OCI-LY1 (cell line): ENCODE measurements at regions not wholly inside any gene's neighbourhood (a gene's known extent, or its start where the extent isn't known, plus 50 kb on each side); places are given as distances from the start of the nearest gene placed in this dataset.

ENCODE experiments used
- EZH2 ChIP-seq: fragments of 200-600 bp; sonication (generic), shearing (Covaris generic); IDR thresholded peaks from 2 replicates; pipeline ENCODE4 v1.8.0; 2017; ENCODE audit warnings: borderline replicate concordance, mixed run types, mild to moderate bottlenecking, antibody characterized with exemption, low read length, moderate library complexity, mixed read lengths
- TF ChIP-seq, protein P1 (sequence below): fragments of 200-600 bp; sonication (generic), shearing (Covaris generic); IDR thresholded peaks from 2 replicates; pipeline ENCODE4 v1.5.1; 2017; ENCODE audit warnings: mild to moderate bottlenecking, antibody characterized with exemption, low read length, moderate library complexity, mixed read lengths

DNA sequence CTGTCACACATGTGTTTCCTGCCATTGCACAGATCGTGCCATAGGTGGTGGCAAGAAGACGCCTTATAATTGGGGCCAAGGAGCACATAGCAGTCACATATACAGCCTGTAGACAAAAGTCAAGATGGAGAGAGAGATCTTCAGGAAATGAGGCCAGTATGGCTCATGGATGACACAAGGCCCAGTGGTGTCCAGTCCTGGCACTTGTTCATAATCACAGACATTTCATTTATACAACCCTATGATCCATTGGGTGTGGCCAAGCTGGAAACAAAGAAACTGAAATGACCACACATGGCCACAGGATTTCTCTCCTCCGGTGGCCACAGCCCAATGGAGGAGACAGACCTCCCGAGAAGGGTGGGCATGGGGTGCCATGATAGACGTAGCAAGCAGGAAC lies 78.5 kb upstream of the KAZN start:
- TF ChIP-seq, protein P1, sequence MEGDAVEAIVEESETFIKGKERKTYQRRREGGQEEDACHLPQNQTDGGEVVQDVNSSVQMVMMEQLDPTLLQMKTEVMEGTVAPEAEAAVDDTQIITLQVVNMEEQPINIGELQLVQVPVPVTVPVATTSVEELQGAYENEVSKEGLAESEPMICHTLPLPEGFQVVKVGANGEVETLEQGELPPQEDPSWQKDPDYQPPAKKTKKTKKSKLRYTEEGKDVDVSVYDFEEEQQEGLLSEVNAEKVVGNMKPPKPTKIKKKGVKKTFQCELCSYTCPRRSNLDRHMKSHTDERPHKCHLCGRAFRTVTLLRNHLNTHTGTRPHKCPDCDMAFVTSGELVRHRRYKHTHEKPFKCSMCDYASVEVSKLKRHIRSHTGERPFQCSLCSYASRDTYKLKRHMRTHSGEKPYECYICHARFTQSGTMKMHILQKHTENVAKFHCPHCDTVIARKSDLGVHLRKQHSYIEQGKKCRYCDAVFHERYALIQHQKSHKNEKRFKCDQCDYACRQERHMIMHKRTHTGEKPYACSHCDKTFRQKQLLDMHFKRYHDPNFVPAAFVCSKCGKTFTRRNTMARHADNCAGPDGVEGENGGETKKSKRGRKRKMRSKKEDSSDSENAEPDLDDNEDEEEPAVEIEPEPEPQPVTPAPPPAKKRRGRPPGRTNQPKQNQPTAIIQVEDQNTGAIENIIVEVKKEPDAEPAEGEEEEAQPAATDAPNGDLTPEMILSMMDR, result no peak
- TF ChIP-seq EZH2, result no peak
